GM12864 (cell line): ENCODE measurements at regions not wholly inside any gene's neighbourhood (a gene's known extent, or its start where the extent isn't known, plus 50 kb on each side); places are given as distances from the start of the nearest gene placed in this dataset.

Experiments
- DNase-seq: peaks from one replicate; pipeline ENCODE4 v3.0.0-alpha.2; 2011; ENCODE audit warnings: low read depth
- H3K4me3 ChIP-seq: 2 replicates; pipeline ENCODE4 v1.5.1; 2011; ENCODE audit warnings: mild to moderate bottlenecking, low read depth, low read length, control low read depth
- TF ChIP-seq, protein P1 (sequence below): IDR thresholded peaks from 2 replicates; pipeline ENCODE4 v1.5.1; 2011; ENCODE audit warnings: low read depth, mild to moderate bottlenecking, moderate library complexity, low read length, control low read depth, inconsistent platforms; ENCODE audit errors: missing control alignments

DNA sequence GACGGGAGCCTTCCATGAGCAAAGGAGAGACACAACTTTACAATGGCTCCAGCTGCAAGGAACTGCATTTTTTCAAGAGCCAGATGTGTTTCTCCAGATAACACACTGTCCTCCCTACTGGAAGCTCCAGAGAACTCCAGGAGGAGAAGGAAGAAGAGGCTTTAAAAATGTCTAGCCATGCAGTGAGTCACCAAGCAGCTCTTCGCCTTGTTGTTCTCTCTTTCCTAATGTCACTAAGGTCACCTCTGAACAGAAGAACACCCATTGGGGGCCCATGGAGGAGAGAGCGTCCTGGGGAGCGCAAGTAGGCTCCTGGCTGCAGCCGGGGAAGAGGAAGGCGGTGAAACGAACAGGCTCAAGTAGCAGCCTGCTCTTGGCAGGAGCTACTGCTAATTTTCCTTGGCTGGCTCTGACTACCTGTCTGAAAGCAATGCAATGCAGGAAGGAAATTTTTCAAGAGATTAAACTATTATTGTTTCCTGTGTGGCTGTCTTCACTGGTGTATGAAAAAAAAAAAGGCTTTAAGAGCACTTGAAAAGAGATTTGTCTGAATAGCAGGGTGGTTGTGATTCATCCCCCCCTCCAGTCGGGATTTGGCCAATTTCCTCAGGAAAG, 321.9 kb downstream of the SETD4 start:
- DNase-seq = no peak
- TF ChIP-seq, protein P1, sequence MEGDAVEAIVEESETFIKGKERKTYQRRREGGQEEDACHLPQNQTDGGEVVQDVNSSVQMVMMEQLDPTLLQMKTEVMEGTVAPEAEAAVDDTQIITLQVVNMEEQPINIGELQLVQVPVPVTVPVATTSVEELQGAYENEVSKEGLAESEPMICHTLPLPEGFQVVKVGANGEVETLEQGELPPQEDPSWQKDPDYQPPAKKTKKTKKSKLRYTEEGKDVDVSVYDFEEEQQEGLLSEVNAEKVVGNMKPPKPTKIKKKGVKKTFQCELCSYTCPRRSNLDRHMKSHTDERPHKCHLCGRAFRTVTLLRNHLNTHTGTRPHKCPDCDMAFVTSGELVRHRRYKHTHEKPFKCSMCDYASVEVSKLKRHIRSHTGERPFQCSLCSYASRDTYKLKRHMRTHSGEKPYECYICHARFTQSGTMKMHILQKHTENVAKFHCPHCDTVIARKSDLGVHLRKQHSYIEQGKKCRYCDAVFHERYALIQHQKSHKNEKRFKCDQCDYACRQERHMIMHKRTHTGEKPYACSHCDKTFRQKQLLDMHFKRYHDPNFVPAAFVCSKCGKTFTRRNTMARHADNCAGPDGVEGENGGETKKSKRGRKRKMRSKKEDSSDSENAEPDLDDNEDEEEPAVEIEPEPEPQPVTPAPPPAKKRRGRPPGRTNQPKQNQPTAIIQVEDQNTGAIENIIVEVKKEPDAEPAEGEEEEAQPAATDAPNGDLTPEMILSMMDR = no peak
- no peak overlapping the region for H3K4me3 ChIP-seq

- TF ChIP-seq, protein P1 = no peak
- H3K4me3 ChIP-seq = no peak overlapping the region
- DNase-seq = no peak
Measured at GRCh38 chr21:35737899-35738346, 322.4 kb downstream of the SETD4 start.

DNA sequence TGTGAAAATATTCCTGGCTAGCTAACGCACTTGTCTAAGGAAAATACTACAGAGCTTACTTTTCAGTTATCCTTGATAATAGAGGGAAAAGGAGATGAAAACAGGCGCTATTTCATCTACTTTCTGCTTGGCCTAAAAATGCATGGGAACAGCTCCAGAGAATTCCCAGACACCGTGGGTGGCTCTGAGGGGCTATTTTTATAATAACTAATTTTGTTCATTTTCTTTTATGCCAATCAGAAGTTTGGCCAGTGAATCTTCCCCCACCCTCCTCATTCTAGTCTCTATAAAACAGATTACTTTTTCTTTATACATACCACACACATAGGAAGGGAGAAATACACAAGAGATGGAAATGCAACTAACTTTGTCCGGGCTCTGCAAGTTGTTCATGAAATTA, 322.9 kb downstream of the SETD4 start:
- TF ChIP-seq, protein P1 = no peak

GRCh38 chr21:35732788-35733187, 327.5 kb downstream of the SETD4 start:
- DNase-seq = no peak
- TF ChIP-seq, protein P1 = no peak
- no peak overlapping the region for H3K4me3 ChIP-seq

More for the DNA sequence above, 322.9 kb downstream of the SETD4 start:
- H3K4me3 ChIP-seq = no peak overlapping the region
- DNase-seq = no peak

GRCh38 chr21:35730325-35730724, 330.0 kb downstream of the SETD4 start:
- no peak for DNase-seq
- no peak overlapping the region for H3K4me3 ChIP-seq
- TF ChIP-seq, protein P1 = no peak

DNA sequence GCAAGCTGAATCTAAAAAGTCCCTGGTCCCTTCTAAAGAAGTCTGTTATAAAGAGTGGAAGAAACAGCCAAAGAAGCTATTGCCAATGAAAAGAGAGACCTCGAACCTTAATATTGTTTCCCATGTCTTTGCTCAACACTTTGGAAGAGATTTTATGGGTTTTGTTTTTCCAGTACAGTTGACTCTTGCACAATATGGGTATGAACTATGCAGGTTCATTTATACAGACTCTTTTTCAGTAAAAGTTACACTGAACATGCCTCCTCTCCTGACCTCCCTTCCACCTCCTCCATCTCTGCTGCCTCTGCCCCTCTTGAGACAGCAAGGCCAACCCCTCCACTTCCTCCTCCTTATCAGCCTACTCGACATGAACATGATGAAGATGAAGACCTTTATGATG, 332.5 kb downstream of the SETD4 start:
- no peak for DNase-seq
- TF ChIP-seq, protein P1 = no peak
- no peak overlapping the region for H3K4me3 ChIP-seq

DNA sequence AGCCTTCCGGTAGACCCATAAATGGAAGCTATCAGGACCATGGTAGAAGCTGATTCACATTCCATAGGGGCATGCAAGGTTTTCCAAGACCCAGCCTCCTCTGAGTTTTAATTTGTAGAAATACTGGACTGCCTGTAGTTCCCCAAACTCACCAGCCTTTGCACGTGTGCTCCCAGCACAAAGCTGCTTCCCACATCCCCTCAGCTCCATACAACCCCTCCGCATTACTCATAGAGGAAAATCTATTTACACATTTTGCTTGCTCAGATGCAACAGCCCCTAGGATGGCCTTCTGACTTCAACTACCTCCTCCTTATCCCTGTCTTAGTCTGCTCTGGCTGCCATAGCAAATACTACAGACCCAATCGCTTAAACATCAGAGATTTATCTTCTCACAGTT, 336.2 kb downstream of the SETD4 start:
- TF ChIP-seq, protein P1 = no peak
- H3K4me3 ChIP-seq = no peak overlapping the region
- no peak for DNase-seq
